Calu3 (cell line): ENCODE measurements at regions not wholly inside any gene's neighbourhood (a gene's known extent, or its start where the extent isn't known, plus 50 kb on each side); places are given as distances from the start of the nearest gene placed in this dataset.

ENCODE experiments used
- BruUV-seq: library from RNA; stranded (reverse); fragments of 400-500 nt; replicated peaks from 2 replicates; lab custom pipeline; 2021; lab: Mats Ljungman, UMichigan
- CTCF ChIA-PET: fragments of 300-600 bp; sonication (Branson Sonifier 250); formaldehyde crosslinking; loops from one replicate; lab custom pipeline; 2022; ENCODE audit warnings: antibody characterized with exemption; lab: Charles Lee
- DNase-seq: peaks from one replicate; pipeline ENCODE4 v3.0.0; 2022
- H3K27ac Mint-ChIP-seq: one replicate; pipeline ENCODE4 v1.8.0; 2022; ENCODE audit warnings: mixed read lengths; ENCODE audit not compliant: unreplicated experiment
- H3K27me3 Mint-ChIP-seq: one replicate; pipeline ENCODE4 v1.8.0; 2022; ENCODE audit warnings: mixed read lengths; ENCODE audit not compliant: unreplicated experiment
- H3K36me3 Mint-ChIP-seq: one replicate; pipeline ENCODE4 v1.8.0; 2022; ENCODE audit warnings: mild to moderate bottlenecking, moderate library complexity, mixed read lengths; ENCODE audit not compliant: insufficient read depth, unreplicated experiment
- H3K4me1 Mint-ChIP-seq: one replicate; pipeline ENCODE4 v1.8.0; 2022; ENCODE audit warnings: mild to moderate bottlenecking, low read depth, mixed read lengths; ENCODE audit not compliant: unreplicated experiment
- H3K4me3 Mint-ChIP-seq: one replicate; pipeline ENCODE4 v1.8.0; 2022; ENCODE audit warnings: mild to moderate bottlenecking, low read depth, moderate library complexity, mixed read lengths; ENCODE audit not compliant: unreplicated experiment
- H3K9me3 Mint-ChIP-seq: one replicate; pipeline ENCODE4 v1.8.0; 2022; ENCODE audit warnings: low read depth, mixed read lengths; ENCODE audit not compliant: unreplicated experiment
- CTCF ChIP-seq: fragments of 200-600 bp; IDR thresholded peaks from one replicate; pipeline ENCODE4 v1.8.0; 2022; ENCODE audit warnings: antibody characterized with exemption; ENCODE audit not compliant: unreplicated experiment
- intact Hi-C: fragments of 100-400 bp; cut with micrococcal nuclease; formaldehyde crosslinking; loops from one replicate; pipeline ENCODE4 v1.10.0; 2022; ENCODE audit not compliant: unreplicated experiment

- CTCF ChIA-PET, result no interaction called here
- no peaks in the 10 kb centered on the region for H3K4me1 Mint-ChIP-seq
- DNase-seq, result no peak
- H3K27ac Mint-ChIP-seq, result no peak overlapping the region
- TF ChIP-seq CTCF, result no peak
- no TSS peak for BruUV-seq
- H3K4me3 Mint-ChIP-seq, result no peak overlapping the region
- intact Hi-C loops, result no loop called here
- no peaks in the 10 kb centered on the region for H3K36me3 Mint-ChIP-seq
- H3K9me3 Mint-ChIP-seq, result no peaks in the 10 kb centered on the region
- no peaks in the 10 kb centered on the region for H3K27me3 Mint-ChIP-seq
Measured at GRCh38 chr4:177789610-177790009, 347.4 kb upstream of the AGA start.

- intact Hi-C loops, result no loop called here
- no peak for TF ChIP-seq CTCF
- no peak for DNase-seq
- H3K9me3 Mint-ChIP-seq, result no peaks in the 10 kb centered on the region
- CTCF ChIA-PET, result no interaction called here
- H3K27me3 Mint-ChIP-seq, result no peaks in the 10 kb centered on the region
- H3K4me1 Mint-ChIP-seq, result no peaks in the 10 kb centered on the region
- BruUV-seq, result no TSS peak
- H3K4me3 Mint-ChIP-seq, result no peak overlapping the region
- no peaks in the 10 kb centered on the region for H3K36me3 Mint-ChIP-seq
- H3K27ac Mint-ChIP-seq, result no peak overlapping the region
Measured at GRCh38 chr4:177791188-177791587, 349.0 kb upstream of the AGA start.

GRCh38 chr4:177796841-177797240, 354.6 kb upstream of the AGA start:
- no TSS peak for BruUV-seq
- Mint-ChIP-seq H3K36me3 (no peaks in the 10 kb centered on the region), H3K4me3 (no peak overlapping the region), H3K27ac (no peak overlapping the region), H3K4me1 (no peaks in the 10 kb centered on the region), H3K9me3 (no peaks in the 10 kb centered on the region), H3K27me3 (no peaks in the 10 kb centered on the region)
- CTCF ChIA-PET, result no interaction called here
- DNase-seq, result no peak
- intact Hi-C loops, result no loop called here
- TF ChIP-seq CTCF, result no peak

GRCh38 chr4:177798161-177798560, 355.9 kb upstream of the AGA start:
- H3K27me3 Mint-ChIP-seq, result no peaks in the 10 kb centered on the region
- CTCF ChIA-PET, result no interaction called here
- no peaks in the 10 kb centered on the region for H3K9me3 Mint-ChIP-seq
- no peak overlapping the region for H3K4me3 Mint-ChIP-seq
- no peak for TF ChIP-seq CTCF
- H3K4me1 Mint-ChIP-seq, result no peaks in the 10 kb centered on the region
- intact Hi-C loops, result no loop called here
- DNase-seq, result no peak
- BruUV-seq, result no TSS peak
- H3K27ac Mint-ChIP-seq, result no peak overlapping the region
- no peaks in the 10 kb centered on the region for H3K36me3 Mint-ChIP-seq
